Glomerular endothelial cell (primary cell): ENCODE measurements at regions not wholly inside any gene's neighbourhood (a gene's known extent, or its start where the extent isn't known, plus 50 kb on each side); places are given as distances from the start of the nearest gene placed in this dataset.
"Not testable (repeated sequence)": the region's sequence is repeated elsewhere in the genome, so short reads cannot be mapped to it uniquely, and the experiment has no call there.

Experiments used
- DNase-seq: peaks from one replicate; pipeline ENCODE4 v3.0.0-alpha.2; 2011; ENCODE audit warnings: low read depth, low spot score; ENCODE audit errors: extremely low read depth

DNA sequence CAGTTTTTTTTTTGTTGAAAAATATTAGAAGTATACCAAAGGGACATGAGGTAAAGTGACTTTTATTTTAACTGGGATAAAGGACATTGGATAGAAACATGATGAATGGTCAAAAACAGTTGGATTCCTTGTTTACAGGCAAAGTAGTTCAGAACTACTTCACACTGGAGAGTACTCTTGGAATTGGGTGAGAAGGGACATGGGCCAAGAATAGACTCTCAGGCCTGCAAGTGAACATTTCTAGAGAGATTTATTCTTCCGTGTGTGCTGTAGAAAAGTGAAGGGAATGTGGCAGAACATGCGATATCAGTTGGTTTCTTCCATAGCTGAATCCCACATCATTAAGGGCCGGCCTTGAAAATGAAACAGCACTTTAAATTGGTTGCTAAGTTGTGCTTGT is 290.5 kb downstream of the ADGRL2 start:
- no peak for DNase-seq

DNA sequence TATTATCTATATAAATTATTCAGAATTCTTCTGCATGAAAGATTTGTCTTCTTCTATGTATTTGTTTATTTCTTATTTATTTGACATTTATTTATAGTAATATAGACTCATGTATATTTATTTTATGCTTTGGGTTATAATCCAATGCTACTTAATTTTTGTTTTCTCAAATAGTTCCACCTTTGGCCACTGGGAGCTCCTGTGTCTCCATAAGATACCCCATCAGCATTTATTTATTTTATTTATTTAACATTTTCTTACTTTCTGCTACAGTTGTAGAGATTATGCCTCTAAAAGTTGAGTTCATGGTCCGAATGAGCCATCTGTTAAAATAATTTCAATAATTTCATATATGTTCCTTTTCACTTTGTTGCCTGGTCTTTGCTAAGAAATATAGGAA is 289.4 kb downstream of the ADGRL2 start:
- no peak for DNase-seq

DNA sequence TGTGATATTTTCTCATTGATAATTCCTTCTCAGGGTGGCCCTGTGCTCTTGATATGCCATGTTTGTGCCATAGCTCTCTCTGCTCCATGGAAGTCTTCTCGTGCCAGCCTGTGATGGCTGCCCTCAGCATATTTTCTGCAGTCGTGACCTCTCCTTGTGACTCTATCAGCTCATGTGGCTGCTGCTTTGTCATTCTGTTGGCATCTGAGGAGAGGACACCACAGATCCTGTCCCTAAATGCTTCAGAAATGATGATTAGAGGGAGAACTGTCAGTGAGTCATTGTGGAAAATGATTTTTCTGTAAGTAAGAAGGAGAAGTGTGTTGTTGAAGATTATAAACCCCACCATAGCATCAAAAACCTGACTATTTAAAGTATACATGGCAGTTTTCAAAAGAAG is 286.0 kb downstream of the ADGRL2 start:
- no peak for DNase-seq

DNA sequence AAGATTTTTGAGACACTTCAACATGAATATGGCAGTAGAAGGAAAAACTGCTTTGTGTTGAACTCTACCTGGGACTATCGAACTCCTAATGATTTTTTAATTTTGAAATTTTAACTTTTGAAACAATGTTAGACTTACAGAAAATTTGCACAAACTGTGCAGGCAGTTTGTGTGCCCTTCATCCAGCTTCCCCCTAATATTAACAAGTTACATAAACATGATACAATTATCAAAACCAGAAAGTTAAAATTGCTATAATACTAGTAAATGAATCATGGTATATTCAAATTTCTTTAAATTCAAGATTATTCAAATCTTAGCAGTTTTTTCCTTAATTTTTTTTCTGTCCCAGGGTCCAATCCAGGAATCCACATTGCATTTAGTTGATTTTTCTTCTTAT is 278.9 kb downstream of the ADGRL2 start:
- no peak for DNase-seq

DNA sequence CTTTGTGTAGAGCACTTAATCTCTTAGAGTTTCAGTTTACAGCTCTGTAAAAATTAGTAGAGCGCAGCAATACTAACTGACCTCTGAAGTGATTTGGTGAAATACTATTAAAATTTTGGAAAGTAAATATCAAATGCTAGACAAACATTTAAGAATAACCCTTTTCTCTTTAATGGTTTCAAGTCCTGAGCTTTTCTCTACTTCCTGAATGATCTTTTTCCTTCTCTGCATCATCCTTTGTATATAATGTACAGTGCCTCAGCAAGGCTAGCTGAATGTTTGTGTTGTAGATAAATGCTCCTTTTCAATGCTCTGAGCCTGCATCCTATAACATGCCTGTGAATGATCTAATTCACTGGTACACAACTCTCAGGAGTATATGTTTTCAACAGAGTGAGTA is 272.9 kb downstream of the ADGRL2 start:
- no peak for DNase-seq

DNA sequence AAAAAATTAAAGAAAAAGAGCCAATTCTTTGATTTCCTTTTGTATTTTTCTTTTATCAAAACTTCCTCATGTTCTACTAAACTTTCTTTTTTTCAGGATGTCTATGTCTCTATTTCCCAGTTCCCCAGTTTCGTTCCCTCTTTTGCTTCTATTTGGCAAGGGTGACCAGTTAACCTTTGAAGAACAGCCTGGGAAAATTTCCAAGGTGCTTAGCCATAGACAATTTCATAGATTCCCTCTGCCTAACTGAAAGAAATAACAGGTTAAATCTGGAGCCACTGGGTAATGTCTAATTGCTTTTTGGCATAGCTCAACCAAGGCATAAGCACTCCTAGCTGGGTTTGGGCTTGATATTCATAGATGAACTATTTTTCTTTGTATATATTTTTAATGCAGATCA is 272.3 kb downstream of the ADGRL2 start:
- no peak for DNase-seq

DNA sequence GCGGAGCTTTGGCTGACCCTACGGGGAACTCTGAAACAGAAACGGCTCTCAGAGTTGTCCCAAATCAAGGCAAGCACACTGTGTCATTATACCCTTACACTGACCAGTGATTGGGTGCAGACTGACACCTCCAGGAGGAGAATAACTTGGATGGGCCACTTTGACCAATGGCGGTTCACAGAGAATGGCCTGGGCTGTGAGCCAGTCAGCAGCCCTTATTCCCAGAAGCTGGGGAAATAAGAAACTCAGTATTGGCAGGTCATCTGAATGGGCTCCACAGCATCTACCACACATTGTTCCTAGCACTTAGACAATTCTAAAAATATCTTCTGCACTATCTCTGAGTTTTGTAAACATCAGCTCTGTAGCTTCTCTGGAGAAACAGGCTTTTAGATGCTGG is 265.2 kb downstream of the ADGRL2 start:
- DNase-seq, result no peak

DNA sequence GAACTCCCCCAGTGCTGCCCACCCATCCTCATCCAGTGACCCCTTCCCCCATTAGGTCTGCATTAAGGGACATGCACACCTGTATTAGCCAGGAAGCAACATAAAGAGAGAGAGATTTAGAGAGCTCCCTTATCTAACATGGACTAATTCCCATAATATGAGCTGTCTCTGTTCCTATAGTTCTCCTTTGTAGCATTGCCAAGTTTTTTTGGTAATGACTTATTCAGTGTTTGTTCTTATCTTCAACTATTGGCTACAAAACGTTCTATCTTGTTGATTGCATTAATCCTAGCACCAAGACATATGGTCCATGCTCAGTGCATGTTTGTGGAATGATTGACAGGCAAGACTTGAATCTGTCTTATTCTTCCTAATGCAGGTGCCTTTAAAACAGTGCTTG is 264.0 kb downstream of the ADGRL2 start:
- DNase-seq, result no peak

DNA sequence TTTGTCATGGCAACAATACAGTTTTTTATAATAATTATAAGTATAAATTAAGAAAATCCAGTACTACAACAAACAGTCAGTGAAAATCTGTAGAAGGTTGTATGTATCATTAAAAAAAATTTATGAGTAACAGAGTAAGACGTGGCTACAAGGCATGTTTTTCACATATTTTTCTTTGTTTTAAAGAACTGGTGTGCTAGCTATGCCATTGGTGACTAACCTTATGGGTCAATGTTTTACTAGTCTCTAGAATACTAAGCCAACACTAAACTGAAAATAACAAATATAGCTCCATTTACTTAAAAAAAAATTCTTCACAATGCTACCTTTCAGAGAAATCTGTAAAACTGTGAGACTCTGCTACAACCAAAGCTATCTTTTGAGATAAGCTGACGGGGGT is 261.5 kb downstream of the ADGRL2 start:
- no peak for DNase-seq

DNA sequence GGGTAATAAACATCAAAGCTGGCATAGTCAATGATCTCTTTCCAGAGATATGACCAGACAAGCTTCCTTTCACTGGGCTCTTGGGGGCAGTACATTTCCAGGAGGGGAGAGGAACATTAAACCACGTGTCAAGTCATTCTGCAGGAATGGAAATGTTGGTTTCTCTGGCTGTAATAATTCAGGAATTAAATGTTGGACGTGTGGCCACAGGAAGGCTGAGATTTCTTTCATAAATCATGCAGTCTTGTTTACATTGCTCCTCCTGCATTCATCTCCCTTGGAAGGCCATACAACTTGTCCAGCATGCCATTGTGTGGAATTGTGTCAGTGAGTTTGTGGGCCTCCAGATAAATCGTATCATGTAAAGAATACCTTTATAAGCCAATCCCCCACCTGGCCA is 259.2 kb downstream of the ADGRL2 start:
- DNase-seq, result no peak

DNA sequence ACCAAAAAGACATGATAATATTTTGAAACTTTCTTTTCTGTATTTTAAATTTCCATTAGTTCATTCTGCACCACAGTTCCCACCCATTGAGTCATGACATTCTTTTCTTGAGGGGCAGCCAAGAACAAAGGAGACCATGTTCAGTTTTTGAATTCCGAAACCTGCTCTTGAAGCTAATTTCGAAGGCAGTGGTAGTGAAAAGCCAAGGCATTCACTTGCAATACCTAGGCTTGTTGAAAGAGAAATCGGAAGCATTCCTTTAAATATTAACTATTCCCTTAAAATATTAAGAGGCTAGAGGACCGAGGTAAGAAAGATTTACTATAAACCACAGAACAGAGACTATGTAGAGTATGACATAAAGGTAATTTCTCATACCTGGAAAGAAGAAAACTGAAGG is 256.3 kb downstream of the ADGRL2 start:
- DNase-seq, result no peak

DNA sequence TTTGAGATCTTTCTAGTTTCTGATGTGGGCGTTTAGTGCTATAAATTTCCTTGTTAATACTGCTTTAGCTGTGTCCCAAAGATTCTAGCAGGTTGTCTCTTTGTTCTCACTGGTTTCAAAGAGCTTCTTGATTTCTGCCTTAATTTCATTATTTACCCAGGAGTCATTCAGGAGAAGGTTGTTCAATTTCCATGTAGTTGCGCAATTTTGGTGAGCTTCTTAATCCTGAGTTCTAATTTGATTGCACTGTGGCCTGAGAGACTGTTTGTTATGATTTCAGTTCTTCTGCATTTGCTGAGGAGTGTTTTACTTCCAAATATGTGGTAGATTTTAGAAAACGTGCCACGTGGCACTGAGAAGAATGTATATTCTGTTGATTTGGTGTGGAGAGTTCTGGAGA is 254.6 kb downstream of the ADGRL2 start:
- not testable (repeated sequence) for DNase-seq

DNA sequence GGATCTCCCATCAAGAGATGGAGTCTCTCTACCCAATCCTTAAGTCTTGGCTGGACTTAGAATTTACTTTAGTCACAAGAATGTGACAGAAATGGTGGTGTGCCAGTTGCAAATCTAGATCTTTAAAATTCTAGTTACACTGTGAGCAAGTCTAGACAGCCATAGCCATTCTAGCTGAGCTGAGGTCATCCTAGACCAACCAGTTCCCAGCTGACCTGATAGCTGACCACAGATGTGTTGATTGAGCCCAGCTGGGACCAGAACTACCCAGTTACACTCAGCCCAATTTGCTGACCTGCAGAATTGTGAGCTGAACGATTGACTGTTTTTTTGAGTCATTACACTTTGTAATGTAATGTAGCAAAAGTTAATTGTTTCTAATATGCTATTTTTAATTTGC is 251.8 kb downstream of the ADGRL2 start:
- DNase-seq, result no peak

DNA sequence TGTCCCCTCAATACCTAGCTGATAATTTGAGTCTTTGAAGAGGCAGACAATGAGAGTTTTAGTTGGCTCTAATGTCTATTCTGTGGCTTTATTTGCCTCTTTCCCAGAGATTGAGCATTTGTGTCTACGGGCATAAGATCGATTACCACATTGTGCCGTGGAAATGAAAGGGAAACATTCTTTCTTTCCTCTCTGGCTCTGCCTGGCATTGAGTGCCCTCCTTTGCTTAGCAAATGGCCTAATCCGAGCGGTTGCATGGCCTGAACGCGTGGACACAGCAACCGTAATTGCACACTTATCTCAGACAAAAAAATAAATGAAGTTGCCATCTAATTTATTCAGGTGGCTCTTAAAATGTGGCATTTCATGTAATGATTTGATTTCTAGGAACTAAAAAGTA is 247.9 kb downstream of the ADGRL2 start:
- DNase-seq, result no peak

DNA sequence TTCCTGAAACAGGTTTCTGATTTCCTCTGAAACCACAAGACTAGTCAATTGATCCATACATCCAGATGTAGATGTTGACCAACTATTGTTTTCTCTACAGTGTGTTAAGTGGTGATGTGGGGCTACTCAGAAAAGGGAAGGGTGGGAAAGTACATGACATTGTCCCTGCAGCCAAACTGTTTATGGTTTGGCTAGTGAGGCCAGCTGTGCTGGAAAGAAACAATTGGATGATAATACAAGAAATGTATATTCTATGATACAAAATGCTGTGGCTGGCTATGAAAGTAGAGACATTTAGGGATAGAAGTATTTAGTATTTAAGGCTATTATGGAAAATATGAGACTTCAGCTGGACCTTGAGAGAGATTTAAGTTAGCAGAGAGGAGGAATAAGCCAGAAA is 244.5 kb downstream of the ADGRL2 start:
- DNase-seq, result no peak

DNA sequence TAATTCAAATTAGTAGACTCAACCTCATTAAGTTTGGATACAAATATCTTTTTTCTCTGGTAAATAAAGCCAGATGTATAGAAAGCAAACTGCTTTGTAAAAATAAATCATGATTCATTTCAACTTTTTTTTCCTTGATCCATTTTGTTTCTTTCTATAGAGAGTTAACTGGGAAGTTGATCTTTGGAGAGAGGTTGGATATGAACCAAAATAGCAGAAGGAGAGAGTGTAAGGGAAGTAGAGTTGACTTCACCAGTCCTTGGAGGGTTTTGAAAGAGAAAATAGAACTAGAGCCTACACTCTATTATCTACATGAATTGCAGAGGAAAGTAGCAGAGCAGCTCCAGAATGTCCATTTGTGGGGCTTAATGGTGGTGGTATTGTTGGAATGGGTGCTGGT is 243.8 kb downstream of the ADGRL2 start:
- no peak for DNase-seq

DNA sequence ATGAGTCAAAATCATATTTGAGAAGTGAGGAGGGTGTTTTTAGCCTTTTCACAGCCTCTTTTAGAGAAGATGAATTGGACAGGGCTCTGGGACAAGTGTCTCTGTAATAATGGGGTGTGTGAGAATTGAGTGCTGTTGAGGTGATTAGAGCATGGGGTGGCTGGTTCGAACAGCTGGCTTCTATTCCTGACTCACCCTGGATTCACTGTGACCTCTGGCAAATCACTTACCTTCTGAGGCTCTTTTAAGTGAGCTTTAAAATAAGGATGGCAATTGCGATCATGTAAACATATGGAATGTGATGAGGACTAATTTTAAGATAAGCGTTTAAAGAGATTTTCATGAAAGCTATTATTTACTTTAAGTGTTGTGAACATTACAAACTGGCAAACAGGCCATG is 243.4 kb downstream of the ADGRL2 start:
- no peak for DNase-seq

DNA sequence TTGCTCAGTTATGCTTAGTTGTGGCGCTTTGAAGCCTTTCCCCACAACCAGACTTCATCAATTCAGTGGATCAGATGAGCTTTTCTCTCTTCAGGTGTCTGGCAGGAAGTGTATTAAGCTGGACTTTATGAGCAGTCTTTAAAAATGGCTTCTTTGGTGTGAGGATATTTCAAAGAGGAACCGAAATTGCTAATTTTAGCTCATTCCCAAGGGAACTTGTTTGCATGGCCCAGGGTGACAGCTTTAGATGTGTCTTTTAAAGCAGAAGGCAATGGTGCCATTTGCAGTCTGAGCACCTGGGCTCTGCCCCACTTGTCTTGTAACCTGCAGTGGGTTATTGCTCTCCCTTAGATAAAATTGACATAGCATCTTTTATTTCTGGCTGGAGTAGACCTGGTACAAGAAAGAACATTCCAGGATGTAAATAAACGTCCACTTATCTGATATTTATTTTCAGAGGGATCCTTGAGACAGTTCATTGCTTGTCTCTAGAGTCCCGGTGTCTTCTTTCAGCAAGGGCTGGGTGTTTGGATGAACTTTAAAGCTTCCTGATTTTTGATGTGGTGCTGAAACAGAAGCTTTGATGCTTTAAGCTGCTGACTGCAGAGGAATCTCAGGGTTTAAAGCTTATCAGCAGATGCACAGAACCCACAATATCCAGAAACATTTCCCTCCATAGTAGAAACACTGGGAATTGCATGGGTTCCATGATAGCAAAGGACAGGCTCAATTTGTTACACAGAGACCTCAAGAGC is 241.7 kb downstream of the ADGRL2 start:
- DNase-seq, result no peak
